SK-N-SH (cell line): ENCODE measurements at regions not wholly inside any gene's neighbourhood (a gene's known extent, or its start where the extent isn't known, plus 50 kb on each side); places are given as distances from the start of the nearest gene placed in this dataset.

ENCODE experiments used
- POLR2AphosphoS5 ChIP-seq: IDR thresholded peaks from 2 replicates; pipeline ENCODE4 v1.6.1; 2012; ENCODE audit warnings: low read depth, low read length
- TF ChIP-seq, protein P1 (sequence below): fragments of 150-350 bp; IDR thresholded peaks from 2 replicates; pipeline ENCODE4 v1.6.1; 2017; ENCODE audit warnings: antibody characterized with exemption, low read length, low read depth, borderline replicate concordance

DNA sequence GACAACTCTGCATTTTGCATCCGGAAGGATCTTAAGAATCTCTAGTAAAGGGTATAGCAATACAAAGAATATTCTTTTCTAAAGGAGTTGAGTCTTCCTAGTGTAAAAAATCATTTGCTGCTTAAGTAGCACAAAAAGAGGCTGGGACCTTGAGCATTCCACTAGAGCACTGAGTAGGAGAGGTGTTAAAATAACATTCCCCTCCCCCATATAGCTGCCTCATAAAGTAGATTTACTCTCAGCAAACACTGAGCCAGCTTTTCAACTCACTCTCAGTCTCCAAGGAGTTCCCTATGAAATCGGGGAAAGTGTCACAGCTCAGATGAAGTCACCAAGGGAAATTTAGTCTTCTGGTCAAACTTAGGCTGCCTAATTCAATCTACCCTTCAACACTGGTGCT lies 592.7 kb downstream of the ETNK1 start:
- TF ChIP-seq, protein P1, sequence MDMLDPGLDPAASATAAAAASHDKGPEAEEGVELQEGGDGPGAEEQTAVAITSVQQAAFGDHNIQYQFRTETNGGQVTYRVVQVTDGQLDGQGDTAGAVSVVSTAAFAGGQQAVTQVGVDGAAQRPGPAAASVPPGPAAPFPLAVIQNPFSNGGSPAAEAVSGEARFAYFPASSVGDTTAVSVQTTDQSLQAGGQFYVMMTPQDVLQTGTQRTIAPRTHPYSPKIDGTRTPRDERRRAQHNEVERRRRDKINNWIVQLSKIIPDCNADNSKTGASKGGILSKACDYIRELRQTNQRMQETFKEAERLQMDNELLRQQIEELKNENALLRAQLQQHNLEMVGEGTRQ, result no peak
- no peak for TF ChIP-seq POLR2AphosphoS5
